HepG2 (cell line): ENCODE measurements at regions not wholly inside any gene's neighbourhood (a gene's known extent, or its start where the extent isn't known, plus 50 kb on each side); places are given as distances from the start of the nearest gene placed in this dataset.

Experiments
- ARID4A ChIP-seq: sonication (generic); formaldehyde crosslinking; IDR thresholded peaks from 2 replicates; pipeline ENCODE4 v1.5.0; 2020; ENCODE audit warnings: mild to moderate bottlenecking, missing genetic modification reagents, borderline replicate concordance
- EZH2 ChIP-seq: conservative IDR thresholded peaks from 2 replicates; pipeline ENCODE4 v1.6.1; 2012; ENCODE audit warnings: mild to moderate bottlenecking, low read depth, low read length, moderate library complexity
- HNF1A ChIP-seq, 2 experiments: sonication (generic) in 1 of 2; formaldehyde crosslinking in 1 of 2; IDR thresholded peaks; 2 replicates each; pipeline versions ENCODE4 v1.4.0 to v1.6.1; 2016 to 2020; ENCODE audit warnings: borderline replicate concordance in 1 of 2, low read depth in 1 of 2, mild to moderate bottlenecking in 1 of 2, missing genetic modification reagents in 1 of 2
- TOE1 ChIP-seq: sonication (generic); formaldehyde crosslinking; IDR thresholded peaks from 2 replicates; pipeline ENCODE4 v1.4.0; 2020; ENCODE audit warnings: mild to moderate bottlenecking, missing genetic modification reagents

GRCh38 chr11:122494221-122494620 is 161.3 kb upstream of the UBASH3B start (continued):
- TF ChIP-seq HNF1A (IDR thresholded peaks at IDR 0.05; ENCODE audit: low read depth): no peak
- no peak for TF ChIP-seq HNF1A (CRISPR knock-in tag; IDR thresholded peaks at IDR 0.05; ENCODE audit: borderline replicate concordance)
- no peak for TF ChIP-seq EZH2
- TF ChIP-seq ARID4A (CRISPR knock-in tag): no peak
- no peak for TF ChIP-seq TOE1 (CRISPR knock-in tag)
